Chondrocyte (in vitro differentiated cells): ENCODE measurements at regions not wholly inside any gene's neighbourhood (a gene's known extent, or its start where the extent isn't known, plus 50 kb on each side); places are given as distances from the start of the nearest gene placed in this dataset.
A peak's percentile ranks its signal among the peaks of the same experiment; 100 is the strongest.
"Not testable (repeated sequence)": the region's sequence is repeated elsewhere in the genome, so short reads cannot be mapped to it uniquely, and the experiment has no call there.

Experiments
- DNase-seq: peaks from one replicate; pipeline ENCODE4 v3.0.0; 2021; ENCODE audit warnings: mixed read lengths, low spot score
- H3K27ac Mint-ChIP-seq: one replicate; pipeline ENCODE4 v1.8.0; 2021; ENCODE audit warnings: mild to moderate bottlenecking, moderate library complexity, mixed read lengths; ENCODE audit not compliant: unreplicated experiment
- H3K27me3 Mint-ChIP-seq: 2 replicates; pipeline ENCODE4 v1.8.0; 2021; ENCODE audit warnings: low read depth, mixed read lengths
- H3K36me3 Mint-ChIP-seq: 2 replicates; pipeline ENCODE4 v1.8.0; 2021; ENCODE audit warnings: low read depth, mixed read lengths
- H3K4me1 Mint-ChIP-seq: 2 replicates; pipeline ENCODE4 v1.8.0; 2021; ENCODE audit warnings: low read depth, mild to moderate bottlenecking, mixed read lengths
- H3K4me3 Mint-ChIP-seq: one replicate; pipeline ENCODE4 v1.8.0; 2021; ENCODE audit warnings: mild to moderate bottlenecking, moderate library complexity, mixed read lengths; ENCODE audit not compliant: unreplicated experiment
- H3K9me3 Mint-ChIP-seq: 2 replicates; pipeline ENCODE4 v1.8.0; 2021; ENCODE audit warnings: low read depth, mixed read lengths
- CTCF ChIP-seq: fragments of 200-600 bp; sonication (generic); IDR thresholded peaks from 2 replicates; pipeline ENCODE4 v1.5.0; 2021; ENCODE audit warnings: antibody characterized with exemption, mild to moderate bottlenecking, moderate library complexity

- no peaks in the 10 kb centered on the region for H3K27me3 Mint-ChIP-seq
- no peaks in the 10 kb centered on the region for H3K4me1 Mint-ChIP-seq
- no peaks in the 10 kb centered on the region for H3K36me3 Mint-ChIP-seq
- DNase-seq: no peak
- no peak overlapping the region for H3K4me3 Mint-ChIP-seq
- no peak overlapping the region for H3K27ac Mint-ChIP-seq
- no peak for TF ChIP-seq CTCF
- H3K9me3 Mint-ChIP-seq: peaks cover 10% of the 10 kb centered on the region
These were observed 135.6 kb upstream of the KYNU start for GRCh38 chr2:142741764-142742269.

- no peak for TF ChIP-seq CTCF
- Mint-ChIP-seq H3K4me3 (no peak overlapping the region), H3K27ac (no peak overlapping the region), H3K36me3 (no peaks in the 10 kb centered on the region), H3K4me1 (no peaks in the 10 kb centered on the region), H3K27me3 (no peaks in the 10 kb centered on the region), H3K9me3 (peaks cover 3% of the 10 kb centered on the region)
- DNase-seq: no peak
These were observed 142.7 kb upstream of the KYNU start for GRCh38 chr2:142734770-142735169.

DNA sequence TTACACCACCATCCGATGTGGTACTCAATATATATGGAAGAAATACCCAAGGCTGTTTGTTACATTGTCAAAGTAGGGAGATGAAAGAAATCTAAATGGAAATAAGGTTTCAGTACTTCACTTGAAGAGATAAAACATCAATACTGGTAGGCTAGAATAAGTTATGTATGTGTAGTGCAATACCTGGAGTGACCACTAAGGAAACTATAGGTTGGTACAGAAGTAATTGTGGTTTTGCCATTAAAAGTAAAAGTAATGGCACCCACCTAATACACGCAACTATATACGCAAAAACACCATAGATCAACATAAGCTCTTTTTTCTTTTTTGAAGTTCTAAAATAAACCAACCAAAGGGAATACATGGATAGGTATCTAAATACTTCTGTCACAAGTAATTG lies 143.2 kb upstream of the KYNU start:
- H3K36me3 Mint-ChIP-seq: peaks cover 1% of the 10 kb centered on the region
- no peaks in the 10 kb centered on the region for H3K27me3 Mint-ChIP-seq
- H3K27ac Mint-ChIP-seq: no peak overlapping the region
- peak; percentile 44 for TF ChIP-seq CTCF
- peaks cover 5% of the 10 kb centered on the region for H3K9me3 Mint-ChIP-seq
- no peak overlapping the region for H3K4me3 Mint-ChIP-seq
- no peaks in the 10 kb centered on the region for H3K4me1 Mint-ChIP-seq
- DNase-seq: no peak

GRCh38 chr2:142729814-142730213 lies 147.7 kb upstream of the KYNU start:
- H3K4me1 Mint-ChIP-seq, H3K36me3 Mint-ChIP-seq, H3K4me3 Mint-ChIP-seq, DNase-seq, H3K27me3 Mint-ChIP-seq, H3K27ac Mint-ChIP-seq: not testable (repeated sequence)
- H3K9me3 Mint-ChIP-seq: peaks cover 11% of the 10 kb centered on the region

DNA sequence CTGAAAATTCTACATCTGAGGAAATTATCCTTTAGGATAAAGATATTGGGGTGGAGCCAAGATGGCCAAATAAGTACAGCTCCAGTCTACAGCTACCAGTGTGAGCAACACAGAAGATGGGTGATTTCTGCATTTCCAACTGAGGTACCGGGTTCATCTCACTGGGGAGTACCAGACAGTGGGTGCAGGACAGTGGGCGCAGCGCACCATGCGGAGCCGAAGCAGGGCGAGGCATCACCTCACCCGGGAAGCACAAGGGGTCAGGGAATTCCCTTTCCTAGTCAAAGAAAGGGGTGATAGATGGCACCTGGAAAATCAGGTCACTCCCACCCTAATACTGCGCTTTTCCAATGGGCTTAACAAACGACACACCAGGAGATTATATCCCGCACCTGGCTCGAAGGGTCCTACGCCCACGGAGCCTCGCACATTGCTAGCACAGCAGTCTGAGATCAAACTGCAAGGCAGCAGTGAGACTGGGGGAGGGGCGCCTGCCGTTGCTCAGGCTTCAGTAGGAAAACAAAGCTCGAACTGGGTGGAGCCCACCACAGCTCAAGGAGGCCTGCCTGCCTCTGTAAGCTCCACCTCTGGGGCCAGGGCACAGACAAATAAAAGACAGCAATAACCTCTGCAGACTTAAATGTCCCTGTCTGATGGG lies 149.5 kb upstream of the KYNU start:
- not testable (repeated sequence) for H3K36me3 Mint-ChIP-seq, H3K27me3 Mint-ChIP-seq, H3K27ac Mint-ChIP-seq, H3K4me3 Mint-ChIP-seq
- DNase-seq: peak; percentile 61
- Mint-ChIP-seq H3K9me3 (peaks cover 11% of the 10 kb centered on the region), H3K4me1 (peaks cover 15% of the 10 kb centered on the region)

DNA sequence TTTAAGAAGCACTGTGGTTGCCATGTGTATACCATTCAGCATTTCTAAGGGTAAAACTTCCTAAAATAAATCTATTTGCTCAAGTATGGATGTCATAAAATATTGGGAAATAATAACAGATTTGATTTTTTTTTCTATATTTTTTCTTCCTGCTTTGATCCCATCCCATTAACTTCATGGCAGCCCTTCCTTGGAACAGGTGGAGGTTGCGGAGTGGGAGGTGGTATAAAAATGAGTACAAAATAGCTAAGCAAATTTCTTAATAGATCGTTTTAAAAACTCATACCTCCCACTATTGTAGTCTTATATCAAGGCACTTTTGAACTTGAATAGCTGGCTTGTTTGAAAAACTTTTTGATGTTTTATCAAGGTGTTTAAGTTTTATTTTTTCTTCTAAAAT lies 152.1 kb upstream of the KYNU start:
- DNase-seq: no peak
- Mint-ChIP-seq H3K4me1 (peaks cover 32% of the 10 kb centered on the region), H3K4me3 (no peak overlapping the region), H3K9me3 (peaks cover 11% of the 10 kb centered on the region), H3K36me3 (peaks cover 3% of the 10 kb centered on the region), H3K27ac (no peak overlapping the region), H3K27me3 (no peaks in the 10 kb centered on the region)
- no peak for TF ChIP-seq CTCF
